ENCODE measurements at regions not wholly inside any gene's neighbourhood (a gene's known extent, or its start where the extent isn't known, plus 50 kb on each side); places are given as distances from the start of the nearest gene placed in this dataset.
"Not testable (repeated sequence)": the region's sequence is repeated elsewhere in the genome, so short reads cannot be mapped to it uniquely, and the experiment has no call there.

GRCh38 chr18:15061289-15061896, 313.4 kb downstream of the ANKRD30B start:
- not testable (repeated sequence) for DNase-seq (ENCODE audit: low spot score); H3K18ac ChIP-seq (ENCODE audit: low read length); H3K4me2 ChIP-seq (ENCODE audit: insufficient read depth, low read length, poor library complexity, severe bottlenecking); H3K79me1 ChIP-seq (ENCODE audit: low read depth, low read length); H2BK15ac ChIP-seq (ENCODE audit: low read length); H2BK5ac ChIP-seq (ENCODE audit: low read length); H2BK12ac ChIP-seq (ENCODE audit: low read length); H3K27me3 ChIP-seq (ENCODE audit: control insufficient read depth in 3 of 3, insufficient read depth in 3 of 3, low read depth in 1 of 3, low read length in 3 of 3); H2BK120ac ChIP-seq (ENCODE audit: low read depth, low read length); H3K4me1 ChIP-seq (ENCODE audit: control insufficient read depth in 2 of 2, insufficient read depth in 1 of 2, low read depth in 1 of 2, low read length in 2 of 2); H3K14ac ChIP-seq (ENCODE audit: low read length); H4K91ac ChIP-seq (ENCODE audit: low read depth, low read length, poor library complexity); H4K8ac ChIP-seq (ENCODE audit: low read depth, low read length); H3K4ac ChIP-seq (ENCODE audit: low read length); H3K27ac ChIP-seq (replicated peaks; ENCODE audit: low read length); H2AFZ ChIP-seq (ENCODE audit: low read length); H3K9me3 ChIP-seq (replicated peaks in 1 of 2; ENCODE audit: control insufficient read depth in 2 of 2, insufficient read depth in 1 of 2, low read depth in 1 of 2, low read length in 2 of 2); H2AK5ac ChIP-seq (ENCODE audit: low read depth, low read length); H3K23ac ChIP-seq (ENCODE audit: low read depth, low read length, poor library complexity); H3K9ac ChIP-seq (ENCODE audit: low read depth, low read length, poor library complexity); H3K4me3 ChIP-seq (ENCODE audit: low read length in 2 of 2); H3K36me3 ChIP-seq (replicated peaks in 1 of 2; ENCODE audit: control insufficient read depth in 2 of 2, insufficient read depth in 2 of 2, low read length in 2 of 2)
- WGBS, 2 donors (ENCODE audit: extremely low coverage in 2 of 2, insufficient read length in 2 of 2, insufficient replicate concordance in 1 of 2) = no CpG with 5 or more reads among the region's 9 CpGs

GRCh38 chr18:15066434-15066833, 318.5 kb downstream of the ANKRD30B start:
- not testable (repeated sequence) for H3K4me1 ChIP-seq (ENCODE audit: control insufficient read depth in 2 of 2, insufficient read depth in 1 of 2, low read depth in 1 of 2, low read length in 2 of 2); H2BK15ac ChIP-seq (ENCODE audit: low read length); H3K36me3 ChIP-seq (replicated peaks in 1 of 2; ENCODE audit: control insufficient read depth in 2 of 2, insufficient read depth in 2 of 2, low read length in 2 of 2); H4K91ac ChIP-seq (ENCODE audit: low read depth, low read length, poor library complexity); H2BK120ac ChIP-seq (ENCODE audit: low read depth, low read length); H3K79me1 ChIP-seq (ENCODE audit: low read depth, low read length); H3K27ac ChIP-seq (replicated peaks; ENCODE audit: low read length); H3K9me3 ChIP-seq (replicated peaks in 1 of 2; ENCODE audit: control insufficient read depth in 2 of 2, insufficient read depth in 1 of 2, low read depth in 1 of 2, low read length in 2 of 2); H3K4ac ChIP-seq (ENCODE audit: low read length); H2AFZ ChIP-seq (ENCODE audit: low read length); H3K9ac ChIP-seq (ENCODE audit: low read depth, low read length, poor library complexity); H2AK5ac ChIP-seq (ENCODE audit: low read depth, low read length); H3K18ac ChIP-seq (ENCODE audit: low read length); H3K4me3 ChIP-seq (ENCODE audit: low read length in 2 of 2); H3K4me2 ChIP-seq (ENCODE audit: insufficient read depth, low read length, poor library complexity, severe bottlenecking); H3K27me3 ChIP-seq (ENCODE audit: control insufficient read depth in 3 of 3, insufficient read depth in 3 of 3, low read depth in 1 of 3, low read length in 3 of 3); H2BK12ac ChIP-seq (ENCODE audit: low read length); DNase-seq (ENCODE audit: low spot score); H2BK5ac ChIP-seq (ENCODE audit: low read length); H3K23ac ChIP-seq (ENCODE audit: low read depth, low read length, poor library complexity); H3K14ac ChIP-seq (ENCODE audit: low read length); H4K8ac ChIP-seq (ENCODE audit: low read depth, low read length)
- no CpG with 5 or more reads among the region's 2 CpGs for WGBS, 2 donors (ENCODE audit: extremely low coverage in 2 of 2, insufficient read length in 2 of 2, insufficient replicate concordance in 1 of 2)

DNA sequence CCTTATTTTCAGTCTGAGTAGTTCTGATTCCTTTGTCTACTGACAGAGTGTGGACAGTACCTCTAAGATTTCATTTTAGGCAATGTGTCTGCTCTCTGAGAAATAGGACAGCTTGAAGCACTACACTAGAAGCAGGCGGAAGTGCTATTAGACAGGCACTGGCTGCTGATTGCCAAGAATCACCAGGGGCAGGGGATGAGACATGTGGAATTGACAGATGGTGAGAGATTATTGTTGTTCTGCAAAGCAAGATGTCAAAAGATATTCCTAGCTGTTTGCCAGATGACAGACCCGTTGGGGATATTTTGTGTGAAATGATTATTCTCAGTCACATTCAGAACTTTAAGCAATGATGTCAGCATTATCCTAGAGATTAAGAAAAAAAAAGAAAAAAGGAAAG, 323.3 kb downstream of the ANKRD30B start:
- not testable (repeated sequence) for H4K8ac ChIP-seq (ENCODE audit: low read depth, low read length); H2BK15ac ChIP-seq (ENCODE audit: low read length); H3K4me2 ChIP-seq (ENCODE audit: insufficient read depth, low read length, poor library complexity, severe bottlenecking); H3K27ac ChIP-seq (replicated peaks; ENCODE audit: low read length); H2BK12ac ChIP-seq (ENCODE audit: low read length); H2AFZ ChIP-seq (ENCODE audit: low read length); DNase-seq (ENCODE audit: low spot score); H3K4me1 ChIP-seq (ENCODE audit: control insufficient read depth in 2 of 2, insufficient read depth in 1 of 2, low read depth in 1 of 2, low read length in 2 of 2); H3K27me3 ChIP-seq (ENCODE audit: control insufficient read depth in 3 of 3, insufficient read depth in 3 of 3, low read depth in 1 of 3, low read length in 3 of 3); H2AK5ac ChIP-seq (ENCODE audit: low read depth, low read length); H3K9ac ChIP-seq (ENCODE audit: low read depth, low read length, poor library complexity); H3K9me3 ChIP-seq (replicated peaks in 1 of 2; ENCODE audit: control insufficient read depth in 2 of 2, insufficient read depth in 1 of 2, low read depth in 1 of 2, low read length in 2 of 2); H3K79me1 ChIP-seq (ENCODE audit: low read depth, low read length); H3K36me3 ChIP-seq (replicated peaks in 1 of 2; ENCODE audit: control insufficient read depth in 2 of 2, insufficient read depth in 2 of 2, low read length in 2 of 2); H2BK120ac ChIP-seq (ENCODE audit: low read depth, low read length); H4K91ac ChIP-seq (ENCODE audit: low read depth, low read length, poor library complexity); H3K4me3 ChIP-seq (ENCODE audit: low read length in 2 of 2); H3K14ac ChIP-seq (ENCODE audit: low read length); H3K4ac ChIP-seq (ENCODE audit: low read length); H2BK5ac ChIP-seq (ENCODE audit: low read length); H3K18ac ChIP-seq (ENCODE audit: low read length); H3K23ac ChIP-seq (ENCODE audit: low read depth, low read length, poor library complexity)
- no CpG with 5 or more reads among the region's 2 CpGs for WGBS, 2 donors (ENCODE audit: extremely low coverage in 2 of 2, insufficient read length in 2 of 2, insufficient replicate concordance in 1 of 2)

Measured in neuronal stem cell (in vitro differentiated cells).